ENCODE measurements at regions not wholly inside any gene's neighbourhood (a gene's known extent, or its start where the extent isn't known, plus 50 kb on each side); places are given as distances from the start of the nearest gene placed in this dataset.

GRCh38 chr2:181805228-181806038 lies 86.1 kb upstream of the ITPRID2 start:
- TF ChIP-seq, protein P1, sequence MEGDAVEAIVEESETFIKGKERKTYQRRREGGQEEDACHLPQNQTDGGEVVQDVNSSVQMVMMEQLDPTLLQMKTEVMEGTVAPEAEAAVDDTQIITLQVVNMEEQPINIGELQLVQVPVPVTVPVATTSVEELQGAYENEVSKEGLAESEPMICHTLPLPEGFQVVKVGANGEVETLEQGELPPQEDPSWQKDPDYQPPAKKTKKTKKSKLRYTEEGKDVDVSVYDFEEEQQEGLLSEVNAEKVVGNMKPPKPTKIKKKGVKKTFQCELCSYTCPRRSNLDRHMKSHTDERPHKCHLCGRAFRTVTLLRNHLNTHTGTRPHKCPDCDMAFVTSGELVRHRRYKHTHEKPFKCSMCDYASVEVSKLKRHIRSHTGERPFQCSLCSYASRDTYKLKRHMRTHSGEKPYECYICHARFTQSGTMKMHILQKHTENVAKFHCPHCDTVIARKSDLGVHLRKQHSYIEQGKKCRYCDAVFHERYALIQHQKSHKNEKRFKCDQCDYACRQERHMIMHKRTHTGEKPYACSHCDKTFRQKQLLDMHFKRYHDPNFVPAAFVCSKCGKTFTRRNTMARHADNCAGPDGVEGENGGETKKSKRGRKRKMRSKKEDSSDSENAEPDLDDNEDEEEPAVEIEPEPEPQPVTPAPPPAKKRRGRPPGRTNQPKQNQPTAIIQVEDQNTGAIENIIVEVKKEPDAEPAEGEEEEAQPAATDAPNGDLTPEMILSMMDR (IDR thresholded peaks at IDR 0.05; ENCODE audit: borderline replicate concordance, control extremely low read depth, extremely low read depth, insufficient read depth, missing control alignments): no peak
- in situ Hi-C loops (cut with MboI; ENCODE audit: low sequenced_read_pairs, unreplicated experiment): no loop called here
- no peak for DNase-seq (ENCODE audit: low spot score)

DNA sequence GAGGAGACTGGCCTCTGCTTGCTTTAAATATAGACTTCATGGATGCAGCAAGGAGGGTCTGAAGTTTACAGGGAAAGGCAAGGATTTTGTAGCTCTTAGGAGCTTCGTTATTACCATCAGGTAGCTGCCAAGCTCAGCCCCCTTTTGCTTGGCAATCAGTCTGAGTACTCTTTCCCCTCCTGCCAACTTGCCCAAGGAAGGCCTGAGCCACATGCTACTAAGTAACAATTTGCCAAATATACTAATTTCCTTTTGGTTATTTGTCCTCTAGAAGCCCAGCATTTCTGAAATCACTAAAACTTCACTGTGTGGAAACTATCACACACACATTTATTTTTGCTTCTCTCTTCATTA lies 85.5 kb upstream of the ITPRID2 start:
- DNase-seq (ENCODE audit: low spot score): no peak
- TF ChIP-seq, protein P1 (IDR thresholded peaks at IDR 0.05; ENCODE audit: borderline replicate concordance, control extremely low read depth, extremely low read depth, insufficient read depth, missing control alignments): no peak
- in situ Hi-C loops (cut with MboI; ENCODE audit: low sequenced_read_pairs, unreplicated experiment): no loop called here

GRCh38 chr2:181807526-181807925 lies 84.0 kb upstream of the ITPRID2 start:
- in situ Hi-C loops (cut with MboI; ENCODE audit: low sequenced_read_pairs, unreplicated experiment): no loop called here
- TF ChIP-seq, protein P1 (IDR thresholded peaks at IDR 0.05; ENCODE audit: borderline replicate concordance, control extremely low read depth, extremely low read depth, insufficient read depth, missing control alignments): no peak
- no peak for DNase-seq (ENCODE audit: low spot score)

DNA sequence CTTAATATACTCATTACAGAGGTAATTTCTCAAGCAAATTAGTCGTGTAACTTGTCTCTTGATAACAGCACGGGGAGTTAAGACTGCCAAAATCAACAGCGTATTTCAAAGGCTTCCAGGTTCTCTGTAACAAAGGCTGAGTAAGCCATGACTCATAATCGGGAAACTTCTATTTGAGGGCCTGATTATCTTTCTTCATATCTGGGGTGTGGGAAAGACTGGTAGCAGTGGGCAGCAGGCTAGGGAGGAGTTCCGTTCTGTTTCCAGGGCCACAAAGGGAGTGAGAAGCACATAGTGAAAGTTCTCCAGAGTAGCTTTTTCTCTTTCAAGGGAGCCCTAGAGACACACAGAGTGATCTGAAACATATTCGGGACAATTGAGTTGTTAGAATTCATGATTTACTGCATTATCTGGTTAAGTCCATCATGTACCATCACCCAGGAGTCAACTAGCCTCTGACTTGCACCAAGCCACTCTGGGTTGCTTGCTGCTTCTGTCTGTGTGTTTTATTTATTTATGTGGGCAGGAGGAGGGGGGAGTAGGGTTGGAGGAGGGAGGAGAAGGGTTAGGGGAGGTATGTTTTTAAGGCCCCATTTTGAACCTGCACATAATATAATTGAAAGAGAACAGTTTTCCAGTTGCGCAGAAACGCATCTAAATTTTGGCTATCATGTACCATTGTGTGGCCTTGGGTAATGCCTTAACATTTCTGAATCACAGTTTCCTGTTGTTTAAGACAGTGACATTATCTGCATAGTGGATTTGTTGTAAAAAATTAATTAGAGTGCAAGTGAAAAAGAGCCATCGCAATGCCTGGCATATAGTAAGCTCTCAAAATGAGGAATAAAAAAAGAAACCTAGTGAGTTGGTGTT lies 80.5 kb upstream of the ITPRID2 start:
- in situ Hi-C loops (cut with MboI; ENCODE audit: low sequenced_read_pairs, unreplicated experiment): no loop called here
- TF ChIP-seq, protein P1 (IDR thresholded peaks at IDR 0.05; ENCODE audit: borderline replicate concordance, control extremely low read depth, extremely low read depth, insufficient read depth, missing control alignments): no peak

GRCh38 chr2:181812106-181812743 lies 79.3 kb upstream of the ITPRID2 start:
- in situ Hi-C loops (cut with MboI; ENCODE audit: low sequenced_read_pairs, unreplicated experiment): no loop called here
- TF ChIP-seq, protein P1 (IDR thresholded peaks at IDR 0.05; ENCODE audit: borderline replicate concordance, control extremely low read depth, extremely low read depth, insufficient read depth, missing control alignments): no peak
- no peak for DNase-seq (ENCODE audit: low spot score)

More for the DNA sequence above, 80.5 kb upstream of the ITPRID2 start:
- DNase-seq (ENCODE audit: low spot score): no peak

GRCh38 chr2:181814057-181814491 lies 77.5 kb upstream of the ITPRID2 start:
- TF ChIP-seq, protein P1 (IDR thresholded peaks at IDR 0.05; ENCODE audit: borderline replicate concordance, control extremely low read depth, extremely low read depth, insufficient read depth, missing control alignments): no peak
- in situ Hi-C loops (cut with MboI; ENCODE audit: low sequenced_read_pairs, unreplicated experiment): no loop called here
- DNase-seq (ENCODE audit: low spot score): no peak
